ENCODE measurements at regions not wholly inside any gene's neighbourhood (a gene's known extent, or its start where the extent isn't known, plus 50 kb on each side); places are given as distances from the start of the nearest gene placed in this dataset.

GRCh38 chr10:52437205-52437646 lies 123.1 kb downstream of the DKK1 start:
- Histone ChIP-seq H3K9ac (ENCODE audit: control insufficient read depth, extremely low read depth, insufficient read depth, low read length) (no peak overlapping the region), H3K9me1 (ENCODE audit: control insufficient read depth, extremely low read depth, insufficient read depth, low read length) (no peaks in the 10 kb centered on the region), H4K20me1 (ENCODE audit: control insufficient read depth, extremely low read depth, insufficient read depth, low read length) (no peaks in the 10 kb centered on the region), H3K36me3 (ENCODE audit: control insufficient read depth in 2 of 2, extremely low read depth in 1 of 2, insufficient read depth in 2 of 2, low read length in 2 of 2) (no peaks in the 10 kb centered on the region), H3K4me1 (ENCODE audit: control insufficient read depth, extremely low read depth, insufficient read depth, low read length) (peaks cover 7% of the 10 kb centered on the region), H3K27ac (ENCODE audit: control insufficient read depth, insufficient read depth, low read length) (no peak overlapping the region), H3K9me3 (ENCODE audit: control insufficient read depth, low read depth, low read length) (no peaks in the 10 kb centered on the region), H3K27me3 (ENCODE audit: control insufficient read depth, extremely low read depth, insufficient read depth, low read length) (no peaks in the 10 kb centered on the region), H3K4me3 (ENCODE audit: control insufficient read depth in 2 of 3, extremely low read depth in 1 of 3, insufficient read depth in 2 of 3, low read depth in 1 of 3, low read length in 3 of 3) (no peak overlapping the region), H3K4me2 (ENCODE audit: control insufficient read depth, extremely low read depth, insufficient read depth, low read depth, low read length) (no peak overlapping the region), H3K79me2 (ENCODE audit: control insufficient read depth, insufficient read depth, low read length) (no peaks in the 10 kb centered on the region), H2AFZ (ENCODE audit: control insufficient read depth, low read length) (no peak overlapping the region)
- TF ChIP-seq CTCF (optimal IDR thresholded peaks at IDR 0.05 in 1 of 3, IDR thresholded peaks at IDR 0.05 in 1 of 3, conservative IDR thresholded peaks at IDR 0.05 in 1 of 3; ENCODE audit: extremely low read depth in 1 of 3, insufficient read depth in 2 of 3, low read length in 3 of 3) (no peak), EZH2 (IDR thresholded peaks at IDR 0.05; ENCODE audit: low read length) (no peak)
- DNase-seq (ENCODE audit: low read depth, low spot score) (no peak), FAIRE-seq (no peak)
- dilution Hi-C loops (cut with MboI; ENCODE audit: extremely low pct_ligation_motif_present, low sequenced_read_pairs), result no loop called here

- no peaks in the 10 kb centered on the region for H3K36me3 ChIP-seq (ENCODE audit: control insufficient read depth in 2 of 2, extremely low read depth in 1 of 2, insufficient read depth in 2 of 2, low read length in 2 of 2)
- H3K4me2 ChIP-seq (ENCODE audit: control insufficient read depth, extremely low read depth, insufficient read depth, low read depth, low read length), result no peak overlapping the region
- no peak overlapping the region for H3K4me3 ChIP-seq (ENCODE audit: control insufficient read depth in 2 of 3, extremely low read depth in 1 of 3, insufficient read depth in 2 of 3, low read depth in 1 of 3, low read length in 3 of 3)
- H3K27ac ChIP-seq (ENCODE audit: control insufficient read depth, insufficient read depth, low read length), result no peak overlapping the region
- no peaks in the 10 kb centered on the region for H3K79me2 ChIP-seq (ENCODE audit: control insufficient read depth, insufficient read depth, low read length)
- H3K4me1 ChIP-seq (ENCODE audit: control insufficient read depth, extremely low read depth, insufficient read depth, low read length), result peaks cover 16% of the 10 kb centered on the region
- H3K27me3 ChIP-seq (ENCODE audit: control insufficient read depth, extremely low read depth, insufficient read depth, low read length), result no peaks in the 10 kb centered on the region
- no peak overlapping the region for H2AFZ ChIP-seq (ENCODE audit: control insufficient read depth, low read length)
- DNase-seq (ENCODE audit: low read depth, low spot score), result no peak
- no peak for FAIRE-seq
- H3K9me1 ChIP-seq (ENCODE audit: control insufficient read depth, extremely low read depth, insufficient read depth, low read length), result no peaks in the 10 kb centered on the region
- dilution Hi-C loops (cut with MboI; ENCODE audit: extremely low pct_ligation_motif_present, low sequenced_read_pairs), result no loop called here
- no peak for TF ChIP-seq EZH2 (IDR thresholded peaks at IDR 0.05; ENCODE audit: low read length)
- TF ChIP-seq CTCF (optimal IDR thresholded peaks at IDR 0.05 in 1 of 3, IDR thresholded peaks at IDR 0.05 in 1 of 3, conservative IDR thresholded peaks at IDR 0.05 in 1 of 3; ENCODE audit: extremely low read depth in 1 of 3, insufficient read depth in 2 of 3, low read length in 3 of 3), result no peak
- no peaks in the 10 kb centered on the region for H3K9me3 ChIP-seq (ENCODE audit: control insufficient read depth, low read depth, low read length)
- H3K9ac ChIP-seq (ENCODE audit: control insufficient read depth, extremely low read depth, insufficient read depth, low read length), result no peak overlapping the region
- no peaks in the 10 kb centered on the region for H4K20me1 ChIP-seq (ENCODE audit: control insufficient read depth, extremely low read depth, insufficient read depth, low read length)
Measured at GRCh38 chr10:52438119-52438518, 124.0 kb downstream of the DKK1 start.

Measured in keratinocyte (primary cell).